HG02798 (cell line): ENCODE measurements at regions not wholly inside any gene's neighbourhood (a gene's known extent, or its start where the extent isn't known, plus 50 kb on each side); places are given as distances from the start of the nearest gene placed in this dataset.
A peak's percentile ranks its signal among the peaks of the same experiment; 100 is the strongest.
"Not testable (repeated sequence)": the region's sequence is repeated elsewhere in the genome, so short reads cannot be mapped to it uniquely, and the experiment has no call there.

ENCODE experiments used
- ATAC-seq: cut with Tn5 transposase; IDR thresholded peaks from one replicate; pipeline ENCODE4 v1.9.1; 2021; ENCODE audit warnings: mild to moderate bottlenecking; ENCODE audit not compliant: unreplicated experiment, poor library complexity

- ATAC-seq, result not testable (repeated sequence)
Observed at GRCh38 chr10:46095943-46096342, 49.9 kb upstream of the MSMB start.

GRCh38 chr10:46096446-46096845 is 50.4 kb upstream of the MSMB start:
- ATAC-seq, result no peak

GRCh38 chr10:46096909-46097575 is 51.0 kb upstream of the MSMB start:
- ATAC-seq, result no peak

GRCh38 chr10:46097576-46098317 is 51.7 kb upstream of the MSMB start:
- ATAC-seq, result no peak

- no peak for ATAC-seq
Observed at GRCh38 chr10:46098386-46098785, 52.3 kb upstream of the MSMB start.

GRCh38 chr10:46098925-46099324 is 52.9 kb upstream of the MSMB start:
- not testable (repeated sequence) for ATAC-seq

GRCh38 chr10:46104071-46104585 is 58.1 kb upstream of the MSMB start:
- no peak for ATAC-seq

- ATAC-seq, result not testable (repeated sequence)
Observed at GRCh38 chr10:46105416-46105815, 59.3 kb upstream of the MSMB start.

- peak; percentile 29 for ATAC-seq
Observed at GRCh38 chr10:46105856-46106409, 59.9 kb upstream of the MSMB start.

- peak; percentile 91 for ATAC-seq
Observed at GRCh38 chr10:46106410-46107255, 60.6 kb upstream of the MSMB start.

GRCh38 chr10:46108158-46108499 is 62.1 kb upstream of the MSMB start:
- ATAC-seq, result not testable (repeated sequence)

- not testable (repeated sequence) for ATAC-seq
Observed at GRCh38 chr10:46154271-46154670, 108.2 kb upstream of the MSMB start.

- not testable (repeated sequence) for ATAC-seq
Observed at GRCh38 chr10:46154683-46155082, 108.6 kb upstream of the MSMB start.

- not testable (repeated sequence) for ATAC-seq
Observed at GRCh38 chr10:46156866-46157265, 110.8 kb upstream of the MSMB start.

- no peak for ATAC-seq
Observed at GRCh38 chr10:46169736-46170135, 117.1 kb upstream of the ANTXRL start.

GRCh38 chr10:46170789-46171188 is 116.0 kb upstream of the ANTXRL start:
- no peak for ATAC-seq

- ATAC-seq, result no peak
Observed at GRCh38 chr10:46171661-46172060, 115.1 kb upstream of the ANTXRL start.

- no peak for ATAC-seq
Observed at GRCh38 chr10:46175296-46175695, 111.5 kb upstream of the ANTXRL start.

- no peak for ATAC-seq
Observed at GRCh38 chr10:46175831-46176230, 111.0 kb upstream of the ANTXRL start.

GRCh38 chr10:46187431-46187830 is 99.4 kb upstream of the ANTXRL start:
- ATAC-seq, result not testable (repeated sequence)
